Calu3 (cell line): ENCODE measurements at regions not wholly inside any gene's neighbourhood (a gene's known extent, or its start where the extent isn't known, plus 50 kb on each side); places are given as distances from the start of the nearest gene placed in this dataset.

Experiments
- BruUV-seq: library from RNA; stranded (reverse); fragments of 400-500 nt; replicated peaks from 2 replicates; lab custom pipeline; 2021; lab: Mats Ljungman, UMichigan
- CTCF ChIA-PET: fragments of 300-600 bp; sonication (Branson Sonifier 250); formaldehyde crosslinking; loops from one replicate; lab custom pipeline; 2022; ENCODE audit warnings: antibody characterized with exemption; lab: Charles Lee
- DNase-seq: peaks from one replicate; pipeline ENCODE4 v3.0.0; 2022
- H3K27ac Mint-ChIP-seq: one replicate; pipeline ENCODE4 v1.8.0; 2022; ENCODE audit warnings: mixed read lengths; ENCODE audit not compliant: unreplicated experiment
- H3K27me3 Mint-ChIP-seq: one replicate; pipeline ENCODE4 v1.8.0; 2022; ENCODE audit warnings: mixed read lengths; ENCODE audit not compliant: unreplicated experiment
- H3K36me3 Mint-ChIP-seq: one replicate; pipeline ENCODE4 v1.8.0; 2022; ENCODE audit warnings: mild to moderate bottlenecking, moderate library complexity, mixed read lengths; ENCODE audit not compliant: insufficient read depth, unreplicated experiment
- H3K4me1 Mint-ChIP-seq: one replicate; pipeline ENCODE4 v1.8.0; 2022; ENCODE audit warnings: mild to moderate bottlenecking, low read depth, mixed read lengths; ENCODE audit not compliant: unreplicated experiment
- H3K4me3 Mint-ChIP-seq: one replicate; pipeline ENCODE4 v1.8.0; 2022; ENCODE audit warnings: mild to moderate bottlenecking, low read depth, moderate library complexity, mixed read lengths; ENCODE audit not compliant: unreplicated experiment
- H3K9me3 Mint-ChIP-seq: one replicate; pipeline ENCODE4 v1.8.0; 2022; ENCODE audit warnings: low read depth, mixed read lengths; ENCODE audit not compliant: unreplicated experiment
- intact Hi-C: fragments of 100-400 bp; cut with micrococcal nuclease; formaldehyde crosslinking; loops from one replicate; pipeline ENCODE4 v1.10.0; 2022; ENCODE audit not compliant: unreplicated experiment
- TF ChIP-seq, protein P1 (sequence below): fragments of 200-600 bp; IDR thresholded peaks from one replicate; pipeline ENCODE4 v1.8.0; 2022; ENCODE audit warnings: antibody characterized with exemption; ENCODE audit not compliant: unreplicated experiment

GRCh38 chr5:90274216-90274615 is 135.3 kb downstream of the CETN3 start:
- no TSS peak for BruUV-seq
- CTCF ChIA-PET = no interaction called here
- Mint-ChIP-seq H3K4me3 (no peak overlapping the region), H3K9me3 (no peaks in the 10 kb centered on the region), H3K27ac (no peak overlapping the region), H3K36me3 (no peaks in the 10 kb centered on the region), H3K4me1 (no peaks in the 10 kb centered on the region), H3K27me3 (no peaks in the 10 kb centered on the region)
- intact Hi-C loops = loop anchor here (5.0 kb wide), 1 partner anchor 113 kb away; no protein-coding TSS in a partner anchor
- no peak for DNase-seq
- TF ChIP-seq, protein P1, sequence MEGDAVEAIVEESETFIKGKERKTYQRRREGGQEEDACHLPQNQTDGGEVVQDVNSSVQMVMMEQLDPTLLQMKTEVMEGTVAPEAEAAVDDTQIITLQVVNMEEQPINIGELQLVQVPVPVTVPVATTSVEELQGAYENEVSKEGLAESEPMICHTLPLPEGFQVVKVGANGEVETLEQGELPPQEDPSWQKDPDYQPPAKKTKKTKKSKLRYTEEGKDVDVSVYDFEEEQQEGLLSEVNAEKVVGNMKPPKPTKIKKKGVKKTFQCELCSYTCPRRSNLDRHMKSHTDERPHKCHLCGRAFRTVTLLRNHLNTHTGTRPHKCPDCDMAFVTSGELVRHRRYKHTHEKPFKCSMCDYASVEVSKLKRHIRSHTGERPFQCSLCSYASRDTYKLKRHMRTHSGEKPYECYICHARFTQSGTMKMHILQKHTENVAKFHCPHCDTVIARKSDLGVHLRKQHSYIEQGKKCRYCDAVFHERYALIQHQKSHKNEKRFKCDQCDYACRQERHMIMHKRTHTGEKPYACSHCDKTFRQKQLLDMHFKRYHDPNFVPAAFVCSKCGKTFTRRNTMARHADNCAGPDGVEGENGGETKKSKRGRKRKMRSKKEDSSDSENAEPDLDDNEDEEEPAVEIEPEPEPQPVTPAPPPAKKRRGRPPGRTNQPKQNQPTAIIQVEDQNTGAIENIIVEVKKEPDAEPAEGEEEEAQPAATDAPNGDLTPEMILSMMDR = no peak

DNA sequence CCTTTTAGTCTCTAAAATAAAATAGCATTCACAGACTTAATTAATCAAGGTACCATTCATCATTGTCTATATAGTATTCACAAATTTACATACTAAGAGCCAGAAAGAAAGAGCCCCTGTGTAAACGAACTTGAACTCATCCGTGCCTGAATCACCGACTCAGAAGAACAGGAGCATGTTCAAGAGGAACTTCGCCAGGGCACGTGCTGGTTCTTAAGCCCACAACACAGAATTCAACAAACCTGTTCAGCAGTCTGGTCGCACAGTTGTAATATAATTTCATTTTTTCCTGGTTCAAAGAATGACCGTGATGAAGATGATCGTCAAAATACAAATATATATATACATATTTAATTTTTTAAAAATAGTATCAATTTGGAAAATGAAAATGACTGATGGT is 141.9 kb downstream of the CETN3 start:
- Mint-ChIP-seq H3K27me3 (no peaks in the 10 kb centered on the region), H3K4me3 (no peak overlapping the region), H3K9me3 (no peaks in the 10 kb centered on the region), H3K36me3 (no peaks in the 10 kb centered on the region), H3K4me1 (no peaks in the 10 kb centered on the region), H3K27ac (no peak overlapping the region)
- intact Hi-C loops = loop anchor here (5.0 to 10.0 kb wide), 4 partner anchors 65 to 1003 kb away; no protein-coding TSS in a partner anchor
- TF ChIP-seq, protein P1 = no peak
- CTCF ChIA-PET = no interaction called here
- no TSS peak for BruUV-seq
- DNase-seq = no peak

DNA sequence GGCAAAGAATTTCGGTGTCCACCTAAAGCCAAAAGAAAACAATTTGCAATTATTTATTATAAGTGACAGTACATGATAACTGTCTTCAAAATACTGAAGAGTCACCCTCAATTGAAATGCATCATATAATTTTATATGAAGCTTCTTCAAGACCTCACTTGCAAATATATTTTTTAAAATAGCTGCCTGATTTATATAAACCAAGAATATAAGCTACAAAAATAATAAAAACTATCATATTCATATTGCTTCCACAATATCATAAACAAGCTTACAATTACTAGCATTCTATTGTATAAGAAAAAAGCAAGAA is 144.1 kb downstream of the CETN3 start:
- Mint-ChIP-seq H3K4me3 (no peak overlapping the region), H3K27ac (no peak overlapping the region), H3K9me3 (no peaks in the 10 kb centered on the region), H3K36me3 (no peaks in the 10 kb centered on the region), H3K4me1 (no peaks in the 10 kb centered on the region), H3K27me3 (no peaks in the 10 kb centered on the region)
- CTCF ChIA-PET = no interaction called here
- DNase-seq = no peak
- TF ChIP-seq, protein P1 = no peak
- no TSS peak for BruUV-seq
- intact Hi-C loops = loop anchor here (1.0 to 10.0 kb wide), 6 partner anchors 63 to 1536 kb away; no protein-coding TSS in a partner anchor

- CTCF ChIA-PET = no interaction called here
- TF ChIP-seq, protein P1 = peak; percentile 85
- Mint-ChIP-seq H3K36me3 (no peaks in the 10 kb centered on the region), H3K27me3 (no peaks in the 10 kb centered on the region), H3K9me3 (no peaks in the 10 kb centered on the region), H3K4me1 (no peaks in the 10 kb centered on the region), H3K4me3 (no peak overlapping the region), H3K27ac (no peak overlapping the region)
- no TSS peak for BruUV-seq
- peak; percentile 75 for DNase-seq
- intact Hi-C loops = loop anchor here (1.0 to 10.0 kb wide), 6 partner anchors 63 to 1536 kb away; no protein-coding TSS in a partner anchor
Measured at GRCh38 chr5:90264689-90265544, 144.6 kb downstream of the CETN3 start.
